ENCODE measurements at regions not wholly inside any gene's neighbourhood (a gene's known extent, or its start where the extent isn't known, plus 50 kb on each side); places are given as distances from the start of the nearest gene placed in this dataset.

GRCh38 chr20:40495956-40496355, 193.1 kb downstream of the MAFB start:
- DNase-seq (ENCODE audit: insufficient read length, low spot score) (no peak), FAIRE-seq (no peak)

GRCh38 chr20:40494248-40494647, 194.8 kb downstream of the MAFB start:
- FAIRE-seq, result no peak
- no peak for DNase-seq (ENCODE audit: insufficient read length, low spot score)

- peak; percentile 26 for FAIRE-seq
- no peak for DNase-seq (ENCODE audit: insufficient read length, low spot score)
These were observed 195.5 kb downstream of the MAFB start for GRCh38 chr20:40493549-40493948.

DNA sequence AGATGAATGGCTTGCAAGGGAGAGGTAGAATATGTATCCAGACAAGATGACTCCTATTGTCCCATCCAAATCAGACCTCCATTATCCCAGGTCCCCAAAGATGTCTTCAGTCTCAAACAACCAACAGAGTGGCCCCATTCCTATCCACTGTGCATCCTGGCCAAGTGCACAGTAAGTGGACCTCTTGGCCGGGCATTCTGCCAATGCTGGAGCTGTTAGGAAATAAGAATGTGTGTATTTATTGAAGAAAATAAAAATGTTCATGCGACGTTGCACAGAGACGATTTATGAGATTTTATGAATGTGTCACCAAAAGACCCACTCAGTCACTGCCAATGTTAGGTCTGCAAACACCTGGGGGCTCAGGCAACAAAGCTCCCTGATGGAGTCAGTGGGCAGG, 196.0 kb downstream of the MAFB start:
- DNase-seq (ENCODE audit: insufficient read length, low spot score) (no peak), FAIRE-seq (no peak)

- FAIRE-seq, result no peak
- DNase-seq (ENCODE audit: insufficient read length, low spot score), result no peak
These were observed 197.9 kb downstream of the MAFB start for GRCh38 chr20:40491009-40491590.

DNA sequence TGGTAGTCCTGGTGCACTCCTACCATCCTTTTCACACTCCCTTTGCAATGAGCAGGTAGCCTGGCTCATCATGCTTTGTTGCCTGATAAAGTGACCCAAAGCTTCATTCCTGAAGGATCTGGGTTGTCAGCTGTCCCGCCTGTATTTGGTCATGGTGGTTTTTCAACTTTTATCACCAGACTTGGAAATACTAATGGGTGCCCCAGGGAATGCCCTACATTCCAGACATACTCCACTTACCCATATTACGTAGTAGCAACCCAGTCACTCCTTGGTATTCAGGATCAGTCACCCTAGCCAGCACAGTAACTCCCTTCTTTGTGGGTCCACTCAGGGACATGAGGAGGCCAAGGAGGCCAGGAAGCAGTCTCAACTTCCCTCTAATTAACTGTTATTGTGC, 199.2 kb downstream of the MAFB start:
- FAIRE-seq (no peak), DNase-seq (ENCODE audit: insufficient read length, low spot score) (no peak)

DNA sequence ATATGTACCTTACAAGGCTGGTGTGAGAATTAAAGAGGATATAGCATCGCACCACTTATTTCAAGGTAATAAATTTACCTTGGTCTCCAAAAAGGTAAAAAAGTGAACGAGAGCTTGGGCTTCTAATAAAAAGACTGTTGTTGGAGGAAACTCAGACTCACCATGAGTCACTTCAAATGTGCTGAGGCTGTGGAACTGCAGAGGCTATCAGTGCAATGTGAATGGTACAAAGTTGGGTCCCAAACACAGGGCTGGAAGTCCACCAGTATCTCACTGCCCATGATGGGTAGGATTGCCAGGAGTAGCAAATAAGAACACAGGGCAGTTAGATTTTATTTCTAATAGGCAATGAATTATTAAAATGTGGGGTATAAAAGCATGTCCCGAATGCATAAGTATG, 200.6 kb downstream of the MAFB start:
- no peak for DNase-seq (ENCODE audit: insufficient read length, low spot score)
- FAIRE-seq, result no peak

DNA sequence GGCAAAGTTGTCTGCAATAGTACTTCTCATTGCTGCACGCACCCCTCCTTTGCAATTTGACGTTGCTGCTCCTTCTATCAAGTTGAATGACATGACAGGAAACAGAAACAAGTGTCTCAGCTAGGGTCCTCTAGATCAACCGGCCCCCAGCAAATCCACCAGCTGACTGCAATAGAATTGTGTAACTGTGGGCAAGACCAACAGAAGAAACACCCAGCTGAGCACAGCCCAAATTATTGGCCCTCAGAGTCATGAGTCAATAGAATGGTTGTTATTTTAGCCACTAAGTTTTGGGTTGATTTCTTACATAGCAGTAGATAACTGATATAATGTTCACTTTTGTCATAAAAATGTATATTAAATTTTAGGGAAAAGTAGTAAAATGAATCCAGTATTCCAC, 202.7 kb downstream of the MAFB start:
- no peak for DNase-seq (ENCODE audit: insufficient read length, low spot score)
- no peak for FAIRE-seq

DNA sequence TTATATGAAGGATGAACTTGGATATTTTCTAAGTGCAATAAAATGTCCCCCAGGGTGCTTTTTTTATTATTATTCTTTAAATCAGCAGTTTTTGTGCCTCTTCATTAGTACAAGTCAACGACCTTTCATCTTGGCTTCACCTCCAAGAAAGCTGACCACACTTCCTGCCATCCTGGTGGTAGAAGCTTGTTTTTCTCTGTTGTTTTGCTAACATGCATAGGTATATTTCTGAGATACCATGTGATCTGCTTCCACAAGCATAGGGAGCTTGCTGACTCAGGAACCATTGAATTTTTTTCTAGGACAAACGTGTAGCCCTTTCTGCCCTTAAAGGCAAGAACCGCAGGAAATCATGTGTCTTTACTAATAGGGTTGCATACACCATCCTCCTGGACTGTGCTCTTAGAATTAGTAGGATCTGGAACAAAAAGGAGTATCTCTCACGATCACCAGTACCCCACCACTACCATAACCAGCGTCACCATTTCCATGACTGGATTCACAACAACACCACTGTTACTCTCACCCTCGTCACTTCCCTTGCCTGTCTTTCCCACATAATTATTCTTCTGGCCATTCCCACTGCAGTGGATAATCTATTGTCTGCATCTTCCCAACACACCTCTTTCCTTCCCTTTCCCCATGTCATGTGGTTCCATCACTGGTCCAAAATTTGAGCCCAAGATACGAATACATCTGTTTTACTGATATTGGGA, 207.1 kb downstream of the MAFB start:
- no peak for DNase-seq (ENCODE audit: insufficient read length, low spot score)
- no peak for FAIRE-seq

- FAIRE-seq (no peak), DNase-seq (ENCODE audit: insufficient read length, low spot score) (no peak)
These were observed 207.7 kb downstream of the MAFB start for GRCh38 chr20:40481337-40481736.

DNA sequence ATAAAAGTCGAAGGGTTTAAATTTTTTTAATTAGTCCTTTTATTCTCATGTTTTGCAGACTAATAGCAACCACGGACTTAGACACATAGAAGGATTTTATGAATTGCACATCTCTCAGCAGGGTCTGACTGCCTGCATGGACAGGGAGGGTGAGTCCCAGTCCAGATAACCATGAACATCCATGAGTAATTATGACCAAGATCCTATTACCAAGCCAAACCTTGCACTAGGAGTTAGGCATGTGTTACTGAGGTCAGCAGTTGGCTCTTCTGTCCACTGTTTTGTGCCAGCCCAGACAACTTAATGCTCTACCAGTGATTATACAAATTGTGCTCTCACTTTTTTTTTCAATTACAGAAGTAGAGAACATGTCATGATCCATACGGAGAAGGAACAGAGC, 211.2 kb downstream of the MAFB start:
- no peak for FAIRE-seq
- DNase-seq (ENCODE audit: insufficient read length, low spot score), result no peak

DNA sequence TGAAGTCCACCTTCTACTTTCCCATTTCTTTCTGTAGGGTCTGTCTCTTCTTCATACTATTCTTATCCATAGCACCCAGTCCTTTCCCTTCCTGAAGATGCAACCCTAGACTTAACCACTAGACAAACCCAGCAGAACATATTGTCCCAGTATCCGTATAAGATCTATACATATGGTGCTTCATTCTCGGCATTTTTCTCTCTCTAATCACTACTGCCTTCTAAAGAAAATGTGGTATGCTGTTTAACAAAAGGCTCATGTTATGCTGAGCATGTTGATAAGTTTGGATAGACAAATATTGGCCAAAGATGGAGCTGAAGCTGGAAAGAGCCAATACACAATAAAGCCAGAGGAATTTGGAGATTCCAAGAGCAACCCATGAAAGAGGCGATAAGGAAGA, 212.6 kb downstream of the MAFB start:
- FAIRE-seq, result no peak
- no peak for DNase-seq (ENCODE audit: insufficient read length, low spot score)

GRCh38 chr20:40472905-40473304, 216.1 kb downstream of the MAFB start:
- FAIRE-seq (no peak), DNase-seq (ENCODE audit: insufficient read length, low spot score) (no peak)

DNA sequence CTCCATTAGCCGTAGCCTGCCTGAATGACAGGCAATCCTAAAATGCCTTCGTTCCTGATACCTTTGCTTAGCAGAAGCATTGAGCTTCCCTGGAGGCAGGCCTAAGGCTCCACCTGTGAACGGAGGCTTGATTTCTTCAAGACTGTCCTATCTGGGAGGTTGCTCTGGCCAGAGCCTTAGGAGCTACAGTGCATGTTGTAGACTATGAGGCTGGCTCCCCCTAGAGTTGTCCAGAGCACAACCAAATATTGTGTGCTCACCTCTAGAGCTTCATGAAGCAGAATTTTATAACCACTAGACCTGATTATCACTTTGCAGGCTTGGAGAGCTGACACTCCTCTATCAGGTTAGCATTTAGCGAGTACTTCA, 217.8 kb downstream of the MAFB start:
- DNase-seq (ENCODE audit: insufficient read length, low spot score) (no peak), FAIRE-seq (no peak)

DNA sequence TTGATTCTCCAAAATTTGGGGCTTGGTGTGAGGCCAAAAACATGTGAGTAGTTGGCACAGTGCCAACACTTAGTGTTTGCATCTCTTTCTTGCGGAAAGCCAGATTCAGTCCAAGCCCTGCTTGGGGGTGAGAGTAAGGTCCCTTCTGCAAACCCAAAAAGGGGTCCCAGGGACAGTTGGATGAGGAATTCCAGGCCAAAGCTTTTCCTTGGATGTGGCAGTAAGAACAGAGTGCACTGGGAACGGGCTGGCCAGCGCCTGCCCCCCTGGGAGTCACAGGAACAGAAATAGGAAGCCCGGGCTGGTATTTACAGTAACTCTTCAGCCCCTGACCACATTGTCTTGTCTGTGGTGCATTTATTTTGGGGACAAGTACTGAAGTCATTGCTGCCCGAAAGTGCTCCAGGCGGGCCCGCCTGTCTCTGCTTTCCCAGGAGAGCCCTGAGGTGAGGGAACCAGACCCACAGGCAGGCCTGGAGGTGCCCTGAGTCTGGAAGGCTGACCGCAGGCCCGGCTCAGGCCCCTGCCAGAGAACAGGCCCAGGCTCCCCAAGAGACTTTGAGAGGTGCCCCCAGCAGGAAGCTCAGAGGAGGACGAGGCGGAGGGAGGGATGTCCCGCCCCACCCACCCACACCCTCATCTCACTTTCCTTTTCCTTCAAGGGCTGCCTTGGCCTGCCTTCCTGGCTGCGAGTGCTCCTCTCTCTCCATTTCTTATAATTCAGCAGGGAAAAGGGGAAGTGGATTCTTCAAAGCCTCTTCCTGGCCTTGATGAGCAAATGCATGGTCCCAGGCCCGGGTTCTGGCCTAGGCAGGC, 218.4 kb downstream of the MAFB start:
- no peak for DNase-seq (ENCODE audit: insufficient read length, low spot score)
- FAIRE-seq, result no peak

DNA sequence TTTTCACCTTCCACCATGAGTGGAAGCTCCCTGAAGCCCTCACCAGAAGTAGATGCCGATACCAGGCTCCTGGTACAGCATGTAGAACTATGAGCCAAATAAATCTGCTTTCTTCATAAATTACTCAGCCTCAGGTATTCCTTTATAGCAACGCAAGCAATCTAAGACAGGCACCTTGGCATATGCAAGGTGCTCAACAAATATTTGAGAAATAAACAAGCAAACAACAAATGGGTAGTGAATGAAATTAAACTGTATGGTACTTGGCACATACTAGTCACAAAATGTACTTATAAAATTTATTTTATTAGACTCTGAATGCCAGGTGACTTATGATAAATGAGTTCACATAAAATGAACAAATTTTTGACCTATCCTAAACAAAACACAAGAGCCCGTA, 220.3 kb downstream of the MAFB start:
- DNase-seq (ENCODE audit: insufficient read length, low spot score) (no peak), FAIRE-seq (no peak)

DNA sequence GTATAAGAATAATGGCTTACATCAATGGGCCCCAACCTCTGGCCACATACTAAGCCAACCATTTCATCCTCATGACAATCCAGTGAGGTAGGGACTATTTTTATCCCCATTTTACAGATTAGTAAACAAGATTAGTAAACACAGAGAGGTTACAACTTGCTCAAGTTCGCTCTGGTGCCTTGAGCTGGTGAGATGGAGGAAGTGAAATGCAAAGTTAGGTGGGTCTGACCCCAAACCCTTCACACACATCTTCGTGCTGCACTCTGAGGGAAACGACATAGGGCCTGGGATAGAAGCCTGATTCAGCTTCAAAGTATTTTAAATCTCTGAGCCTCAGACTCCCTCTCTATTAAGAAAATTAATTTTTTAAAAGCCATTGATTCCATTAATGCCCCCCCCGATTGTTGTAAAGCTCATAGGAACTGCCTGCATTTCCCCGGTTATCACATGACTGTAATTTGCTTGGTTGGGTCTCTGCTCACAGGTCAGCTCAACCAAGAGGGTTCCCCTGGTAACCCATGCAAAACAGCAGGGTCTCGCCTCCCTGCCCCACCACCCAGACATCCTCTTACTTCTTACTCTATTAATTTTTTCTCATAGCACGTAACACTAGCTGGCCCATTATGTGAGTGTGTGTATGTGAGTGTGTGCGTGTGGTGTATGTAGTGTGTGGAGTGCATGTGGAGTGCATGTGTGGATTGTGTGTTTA, 221.2 kb downstream of the MAFB start:
- DNase-seq (ENCODE audit: insufficient read length, low spot score) (no peak), FAIRE-seq (peak; percentile 82)

DNA sequence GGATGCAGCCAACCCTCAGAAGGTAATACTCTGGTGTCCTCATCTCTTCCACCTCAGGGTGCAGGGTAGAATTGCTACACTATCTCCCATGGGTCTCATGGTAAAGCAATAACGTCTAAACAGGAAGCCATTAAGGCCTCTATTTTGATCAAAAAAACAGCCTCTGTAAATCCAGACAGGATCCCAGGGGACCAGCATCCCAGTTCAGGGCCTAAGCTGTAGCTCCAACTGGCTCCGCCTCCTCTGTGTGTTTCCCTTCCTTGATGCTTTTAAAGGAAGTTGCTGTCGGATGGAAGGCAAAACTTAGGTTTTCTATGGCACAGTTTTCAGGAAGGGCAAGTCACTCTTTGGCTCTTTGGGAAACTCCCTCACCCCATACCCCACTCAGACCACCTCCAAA, 222.0 kb downstream of the MAFB start:
- FAIRE-seq (peak; percentile 20), DNase-seq (ENCODE audit: insufficient read length, low spot score) (no peak)

GRCh38 chr20:40464731-40465208, 224.3 kb downstream of the MAFB start:
- no peak for FAIRE-seq
- no peak for DNase-seq (ENCODE audit: insufficient read length, low spot score)

- no peak for FAIRE-seq
- no peak for DNase-seq (ENCODE audit: insufficient read length, low spot score)
These were observed 225.9 kb downstream of the MAFB start for GRCh38 chr20:40463171-40463570.

- FAIRE-seq, result no peak
- no peak for DNase-seq (ENCODE audit: insufficient read length, low spot score)
These were observed 226.5 kb downstream of the MAFB start for GRCh38 chr20:40462566-40462965.
